Caki2 (cell line): ENCODE measurements at regions not wholly inside any gene's neighbourhood (a gene's known extent, or its start where the extent isn't known, plus 50 kb on each side); places are given as distances from the start of the nearest gene placed in this dataset.

Experiments used
- DNase-seq: peaks from one replicate; pipeline ENCODE4 v3.0.0-alpha.2; 2015; ENCODE audit warnings: low read depth
- in situ Hi-C: cut with HindIII; loops from 2 replicates; pipeline ENCODE4 v1.10.0; 2016; ENCODE audit warnings: low sequenced_read_pairs, low pct_unique_long_range_greater_than_20kb, mixed read lengths

GRCh38 chr5:57572461-57572860 is 89.8 kb upstream of the ACTBL2 start:
- no peak for DNase-seq
- in situ Hi-C loops: no loop called here

GRCh38 chr5:57569601-57570000 is 87.0 kb upstream of the ACTBL2 start:
- DNase-seq: no peak
- in situ Hi-C loops: no loop called here

DNA sequence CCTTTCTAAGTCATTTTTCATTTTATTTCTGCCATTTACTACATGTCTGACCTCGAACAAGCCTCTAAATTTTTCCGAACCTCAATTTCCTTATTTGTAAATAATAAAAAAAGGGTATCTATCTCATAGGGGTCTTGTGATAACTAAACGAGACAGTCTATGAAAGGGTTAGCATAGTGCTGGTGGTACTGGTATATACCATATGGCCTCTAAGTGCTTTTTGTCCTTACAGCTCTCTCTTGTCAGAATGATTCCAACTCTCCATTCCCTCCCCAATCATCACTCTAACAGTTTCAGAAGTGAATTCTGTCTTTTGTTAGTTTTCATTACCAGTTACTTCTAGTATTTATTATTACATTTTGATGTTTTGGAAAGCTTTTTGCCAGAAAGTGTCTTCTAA is 85.5 kb upstream of the ACTBL2 start:
- DNase-seq: no peak
- in situ Hi-C loops: no loop called here

GRCh38 chr5:57566914-57567313 is 84.3 kb upstream of the ACTBL2 start:
- in situ Hi-C loops: no loop called here
- DNase-seq: no peak

GRCh38 chr5:57561231-57561842 is 78.7 kb upstream of the ACTBL2 start:
- DNase-seq: no peak
- in situ Hi-C loops: no loop called here

DNA sequence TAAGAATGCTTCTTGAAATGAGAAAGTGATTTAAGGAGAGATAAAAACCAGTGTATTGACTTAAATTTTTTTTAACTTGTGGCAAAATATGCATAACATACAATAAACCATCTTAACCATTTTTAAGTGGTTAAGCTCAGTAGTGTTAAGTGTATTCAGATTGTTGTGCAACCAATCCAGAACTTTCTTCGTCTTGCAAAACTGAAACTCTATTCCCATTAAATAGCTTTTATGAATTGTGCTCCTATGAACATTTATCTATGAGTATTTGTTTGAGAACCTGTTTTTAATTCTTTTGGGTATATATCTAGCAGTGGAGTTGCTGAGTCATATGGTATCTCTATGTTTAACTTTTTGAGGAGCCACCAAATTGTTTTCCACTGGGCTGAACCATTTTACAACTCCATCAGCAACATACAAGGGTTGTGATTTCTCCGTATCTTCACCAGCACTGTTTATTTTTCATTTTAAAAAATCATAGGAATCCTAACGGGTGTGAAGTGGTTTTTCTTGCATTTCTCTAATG is 76.6 kb upstream of the ACTBL2 start:
- DNase-seq: no peak
- in situ Hi-C loops: no loop called here

GRCh38 chr5:57552033-57552432 is 69.4 kb upstream of the ACTBL2 start:
- in situ Hi-C loops: no loop called here
- DNase-seq: no peak

- in situ Hi-C loops: no loop called here
- no peak for DNase-seq
These were observed 68.6 kb upstream of the ACTBL2 start for GRCh38 chr5:57551251-57551650.

GRCh38 chr5:57550132-57550531 is 67.5 kb upstream of the ACTBL2 start:
- no peak for DNase-seq
- in situ Hi-C loops: no loop called here

- in situ Hi-C loops: no loop called here
- DNase-seq: no peak
These were observed 67.0 kb upstream of the ACTBL2 start for GRCh38 chr5:57549566-57549965.

GRCh38 chr5:57540823-57541222 is 58.2 kb upstream of the ACTBL2 start:
- in situ Hi-C loops: no loop called here
- no peak for DNase-seq

DNA sequence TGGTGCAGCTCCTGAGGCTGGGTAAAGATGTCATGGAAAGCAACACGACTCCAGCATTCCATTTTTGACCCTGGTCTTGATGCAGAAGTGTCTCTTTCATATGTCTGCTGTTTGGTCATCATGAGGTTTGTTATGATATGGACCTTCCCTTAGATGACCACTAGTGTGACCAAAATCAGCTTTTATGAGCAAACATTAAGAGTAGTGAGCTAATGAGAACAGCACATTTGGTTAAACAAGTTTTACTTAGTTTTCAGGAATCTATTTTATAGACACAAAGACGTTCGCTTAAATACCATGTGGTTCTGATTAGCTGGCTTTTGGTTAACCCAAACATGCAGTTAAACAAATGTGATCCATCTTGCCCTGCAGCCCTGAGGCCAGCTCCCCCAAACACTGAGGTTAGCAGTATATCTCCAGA is 56.7 kb upstream of the ACTBL2 start:
- DNase-seq: no peak
- in situ Hi-C loops: no loop called here

DNA sequence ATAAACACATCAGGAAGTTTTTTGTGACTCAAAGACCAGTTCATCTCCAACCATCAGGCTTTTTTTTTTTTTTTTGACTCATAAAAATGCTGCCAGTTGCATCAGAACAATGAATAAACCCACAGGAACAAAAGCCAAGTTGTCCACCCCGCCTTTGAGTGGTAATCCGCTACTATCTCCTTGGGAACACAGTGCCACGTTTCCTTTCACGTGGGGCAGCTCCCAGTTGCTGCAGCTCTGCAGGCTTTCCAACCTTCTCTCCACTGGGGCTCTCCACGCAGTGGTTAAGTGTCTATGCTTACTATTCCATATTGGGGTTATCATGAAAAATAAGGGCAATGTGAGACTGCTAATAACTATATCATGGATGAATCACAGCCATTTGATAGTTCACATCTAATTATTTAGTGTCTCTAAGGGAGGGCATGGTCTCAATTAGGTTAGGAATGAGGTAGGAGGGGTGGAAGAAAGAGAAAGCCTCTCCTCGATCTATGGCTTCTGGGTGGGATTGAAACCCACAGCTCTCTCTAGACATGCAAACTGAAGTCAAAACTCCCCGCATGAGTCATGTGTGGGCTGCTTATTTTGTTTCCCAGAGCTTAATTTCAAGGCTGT is 55.8 kb upstream of the ACTBL2 start:
- DNase-seq: peak; percentile 12
- in situ Hi-C loops: no loop called here

- no peak for DNase-seq
- in situ Hi-C loops: no loop called here
These were observed 55.2 kb upstream of the ACTBL2 start for GRCh38 chr5:57537811-57538210.

DNA sequence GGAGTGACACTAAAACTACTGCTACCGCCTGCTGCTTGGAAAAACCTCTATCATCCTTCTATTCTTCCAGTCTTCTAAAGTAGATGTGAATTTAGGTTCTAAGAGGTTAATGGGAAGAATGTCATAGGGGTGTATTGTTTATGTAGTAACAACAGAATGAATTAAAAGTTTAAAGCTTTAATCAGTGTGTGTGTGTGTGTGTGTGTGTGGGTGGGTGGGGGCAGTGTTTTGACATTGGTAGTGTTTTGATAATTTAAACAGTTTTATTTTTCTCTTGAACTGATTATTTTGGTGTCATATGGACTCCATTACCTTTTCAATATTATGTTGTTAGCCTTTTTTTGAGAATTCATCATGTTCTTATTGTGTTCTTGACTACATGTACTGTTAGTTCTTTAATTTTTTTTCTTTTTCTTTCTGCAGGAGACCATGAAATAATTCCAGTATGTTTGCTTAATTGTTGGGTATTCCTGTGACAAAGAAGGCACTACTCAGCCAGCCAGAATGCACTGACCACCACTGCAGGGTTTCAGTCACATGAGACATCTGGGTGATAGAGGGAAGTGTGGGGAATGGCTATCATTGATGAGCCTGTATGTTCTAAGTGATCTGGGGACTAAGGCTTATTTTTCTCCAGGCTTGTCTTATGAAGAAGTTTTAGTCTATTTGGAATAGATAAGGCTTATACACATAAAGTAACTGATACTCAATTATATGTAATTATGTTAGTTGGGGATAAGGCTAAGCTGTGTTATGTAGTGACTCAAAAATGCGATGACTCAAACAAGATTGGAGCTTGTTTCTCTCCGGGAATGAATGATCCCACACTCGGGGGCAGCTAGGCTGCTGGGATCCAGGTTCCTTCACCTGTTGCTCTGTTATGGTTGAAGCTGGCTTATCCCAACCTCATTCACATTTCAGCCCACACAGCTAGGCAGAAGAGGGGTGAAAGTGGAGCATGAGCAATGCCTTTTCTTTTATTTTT is 50.2 kb upstream of the ACTBL2 start:
- peak; percentile 2 for DNase-seq
- in situ Hi-C loops: no loop called here
